CD14-positive monocyte (primary cell): ENCODE measurements at regions not wholly inside any gene's neighbourhood (a gene's known extent, or its start where the extent isn't known, plus 50 kb on each side); places are given as distances from the start of the nearest gene placed in this dataset.

ENCODE experiments used
- DNase-seq, 3 donors: peaks; one replicate each; pipeline ENCODE4 v3.0.0-alpha.2; 2011 to 2022
- H2AFZ ChIP-seq: 2 replicates; pipeline ENCODE4 v1.6.0; 2012; ENCODE audit warnings: mild to moderate bottlenecking, low read depth, low read length, inconsistent platforms; ENCODE audit not compliant: insufficient read depth, poor library complexity, severe bottlenecking
- H3K27ac ChIP-seq, 2 donors: 1 replicate in 1 of 2; 2 replicates in 1 of 2; pipeline ENCODE4 v1.5.1; 2012 to 2013; ENCODE audit warnings: low read length in 2 of 2, control low read depth in 1 of 2, inconsistent platforms in 1 of 2, low read depth in 1 of 2, mild to moderate bottlenecking in 1 of 2
- H3K27me3 ChIP-seq, 2 donors: one replicate each; pipeline versions ENCODE4 v1.6.0 to v1.6.1; 2011 to 2013; ENCODE audit warnings: low read length in 2 of 2; ENCODE audit not compliant: control insufficient read depth in 2 of 2, insufficient read depth in 2 of 2
- H3K36me3 ChIP-seq, 2 donors: replicated peaks in 1 of 2; 1 replicate in 1 of 2; 2 replicates in 1 of 2; pipeline versions ENCODE4 v1.5.1 to v1.6.1; 2012 to 2013; ENCODE audit warnings: low read length in 2 of 2, control low read depth in 1 of 2, inconsistent platforms in 1 of 2, mild to moderate bottlenecking in 1 of 2; ENCODE audit not compliant: insufficient read depth in 2 of 2, control insufficient read depth in 1 of 2
- H3K4me1 ChIP-seq, 2 donors: 1 replicate in 1 of 2; 2 replicates in 1 of 2; pipeline versions ENCODE4 v1.5.1 to v1.6.1; 2012 to 2013; ENCODE audit warnings: low read length in 2 of 2, control low read depth in 1 of 2, inconsistent platforms in 1 of 2, mild to moderate bottlenecking in 1 of 2, moderate library complexity in 1 of 2; ENCODE audit not compliant: insufficient read depth in 2 of 2, control insufficient read depth in 1 of 2
- H3K4me2 ChIP-seq: replicated peaks from 2 replicates; pipeline ENCODE3; 2012; ENCODE audit warnings: low read length, moderate library complexity, mild to moderate bottlenecking; ENCODE audit not compliant: poor library complexity, severe bottlenecking; ENCODE audit errors: extremely low read depth
- H3K4me3 ChIP-seq, 3 experiments: fragments of 200-600 bp in 1 of 3; sonication (generic) in 1 of 3; replicated peaks in 1 of 3; 1 replicate in 2 of 3; 2 replicates in 1 of 3; pipeline ENCODE4 v1.5.1; 2011 to 2013; ENCODE audit warnings: low read length in 3 of 3, mild to moderate bottlenecking in 3 of 3, control low read depth in 2 of 3, low read depth in 2 of 3, inconsistent platforms in 1 of 3, moderate library complexity in 1 of 3
- H3K79me2 ChIP-seq: 2 replicates; pipeline ENCODE4 v1.6.0; 2012; ENCODE audit warnings: mild to moderate bottlenecking, control low read depth, inconsistent platforms, low read length, moderate library complexity; ENCODE audit not compliant: insufficient read depth
- H3K9ac ChIP-seq: 2 replicates; pipeline ENCODE4 v1.6.0; 2017; ENCODE audit warnings: low read length, mild to moderate bottlenecking; ENCODE audit not compliant: insufficient read depth, poor library complexity, severe bottlenecking
- H3K9me3 ChIP-seq, 2 donors: replicated peaks in 1 of 2; 1 replicate in 1 of 2; 2 replicates in 1 of 2; pipeline versions ENCODE4 v1.5.1 to v1.6.1; 2012 to 2013; ENCODE audit warnings: low read length in 2 of 2, control low read depth in 1 of 2; ENCODE audit not compliant: control insufficient read depth in 1 of 2, insufficient read depth in 1 of 2
- H4K20me1 ChIP-seq: 2 replicates; pipeline ENCODE4 v1.6.0; 2012; ENCODE audit warnings: mild to moderate bottlenecking, low read length, control low read depth, moderate library complexity; ENCODE audit not compliant: insufficient read depth
- H3K27ac Mint-ChIP-seq, 7 donors: one replicate each; pipeline ENCODE4 v1.8.0; 2020; ENCODE audit warnings: mild to moderate bottlenecking in 7 of 7, mixed read lengths in 7 of 7, moderate library complexity in 6 of 7, inconsistent platforms in 2 of 7
- H3K27me3 Mint-ChIP-seq, 3 donors: one replicate each; pipeline ENCODE4 v1.8.0; 2021 to 2022; ENCODE audit warnings: low read depth in 3 of 3, mild to moderate bottlenecking in 3 of 3, mixed read lengths in 3 of 3, moderate library complexity in 3 of 3, inconsistent platforms in 1 of 3
- H3K36me3 Mint-ChIP-seq, 2 donors: one replicate each; pipeline ENCODE4 v1.8.0; 2020; ENCODE audit warnings: mixed read lengths in 2 of 2, inconsistent platforms in 1 of 2, mild to moderate bottlenecking in 1 of 2
- H3K4me1 Mint-ChIP-seq: one replicate; pipeline ENCODE4 v1.8.0; 2020; ENCODE audit warnings: mild to moderate bottlenecking, mixed read lengths
- H3K4me3 Mint-ChIP-seq, 2 donors: one replicate each; pipeline ENCODE4 v1.8.0; 2020; ENCODE audit warnings: mild to moderate bottlenecking in 2 of 2, mixed read lengths in 2 of 2, moderate library complexity in 1 of 2
- H3K9me3 Mint-ChIP-seq, 7 donors: one replicate each; pipeline ENCODE4 v1.8.0; 2020 to 2022; ENCODE audit warnings: mixed read lengths in 7 of 7, mild to moderate bottlenecking in 6 of 7, moderate library complexity in 6 of 7, inconsistent platforms in 2 of 7
- WGBS: methylation state at CpG from one replicate; pipeline ENCODE4 v1.1.5; 2013; ENCODE audit warnings: missing lambda C conversion rate; ENCODE audit not compliant: insufficient coverage; 5-methylcytosine and 5-hydroxymethylcytosine counted together
- intact Hi-C, 2 donors: fragments of 100-400 bp; cut with micrococcal nuclease; formaldehyde crosslinking; loops; one replicate each; pipeline versions ENCODE4 v1.15.0 to v1.15.1; 2023
- TF ChIP-seq, protein P1 (sequence below): fragments of 200-600 bp; IDR thresholded peaks from one replicate; pipeline ENCODE4 v1.8.0; 2022; ENCODE audit warnings: antibody characterized with exemption, mild to moderate bottlenecking

DNA sequence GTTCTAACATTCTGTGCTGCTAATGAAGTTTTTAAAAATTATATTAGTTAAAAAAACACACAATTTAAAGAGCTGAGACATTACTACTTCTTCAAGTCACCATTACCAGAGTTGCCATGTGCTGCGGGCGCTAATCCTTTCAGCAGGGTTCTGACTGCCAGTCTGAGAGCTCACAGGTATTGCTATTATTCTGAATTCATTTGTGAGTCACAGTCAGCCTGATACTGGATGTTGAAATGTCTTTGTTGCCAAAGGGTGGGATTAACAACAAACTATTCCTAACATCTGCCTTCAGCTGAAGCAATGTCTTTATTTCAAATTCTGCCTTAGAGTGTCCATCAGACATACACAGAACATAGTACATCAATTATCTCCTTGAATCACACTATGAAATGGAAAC, 197.1 kb upstream of the FGF13 start:
- no peak overlapping the region for H3K4me3 ChIP-seq
- H3K9me3 ChIP-seq: no peaks in the 10 kb centered on the region
- no peak for DNase-seq
- H4K20me1 ChIP-seq: no peaks in the 10 kb centered on the region
- no peak overlapping the region for H3K9ac ChIP-seq
- Mint-ChIP-seq H3K27ac (no peak overlapping the region), H3K27me3 (peaks cover 0 to 4% (median 3%) of the 10 kb centered on the region in 3 donors), H3K4me3 (no peak overlapping the region), H3K36me3 (no peaks in the 10 kb centered on the region), H3K4me1 (no peaks in the 10 kb centered on the region), H3K9me3 (peaks cover 0 to 2% (median 0%) of the 10 kb centered on the region in 7 donors)
- no peaks in the 10 kb centered on the region for H3K4me1 ChIP-seq
- no peak overlapping the region for H2AFZ ChIP-seq
- intact Hi-C loops: no loop called here
- no peak overlapping the region for H3K27ac ChIP-seq
- no peaks in the 10 kb centered on the region for H3K36me3 ChIP-seq
- no CpG with 5 or more reads among the region's 2 CpGs for WGBS
- no peaks in the 10 kb centered on the region for H3K79me2 ChIP-seq
- H3K27me3 ChIP-seq: no peaks in the 10 kb centered on the region
- TF ChIP-seq, protein P1, sequence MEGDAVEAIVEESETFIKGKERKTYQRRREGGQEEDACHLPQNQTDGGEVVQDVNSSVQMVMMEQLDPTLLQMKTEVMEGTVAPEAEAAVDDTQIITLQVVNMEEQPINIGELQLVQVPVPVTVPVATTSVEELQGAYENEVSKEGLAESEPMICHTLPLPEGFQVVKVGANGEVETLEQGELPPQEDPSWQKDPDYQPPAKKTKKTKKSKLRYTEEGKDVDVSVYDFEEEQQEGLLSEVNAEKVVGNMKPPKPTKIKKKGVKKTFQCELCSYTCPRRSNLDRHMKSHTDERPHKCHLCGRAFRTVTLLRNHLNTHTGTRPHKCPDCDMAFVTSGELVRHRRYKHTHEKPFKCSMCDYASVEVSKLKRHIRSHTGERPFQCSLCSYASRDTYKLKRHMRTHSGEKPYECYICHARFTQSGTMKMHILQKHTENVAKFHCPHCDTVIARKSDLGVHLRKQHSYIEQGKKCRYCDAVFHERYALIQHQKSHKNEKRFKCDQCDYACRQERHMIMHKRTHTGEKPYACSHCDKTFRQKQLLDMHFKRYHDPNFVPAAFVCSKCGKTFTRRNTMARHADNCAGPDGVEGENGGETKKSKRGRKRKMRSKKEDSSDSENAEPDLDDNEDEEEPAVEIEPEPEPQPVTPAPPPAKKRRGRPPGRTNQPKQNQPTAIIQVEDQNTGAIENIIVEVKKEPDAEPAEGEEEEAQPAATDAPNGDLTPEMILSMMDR: no peak
- H3K4me2 ChIP-seq: no peak overlapping the region

DNA sequence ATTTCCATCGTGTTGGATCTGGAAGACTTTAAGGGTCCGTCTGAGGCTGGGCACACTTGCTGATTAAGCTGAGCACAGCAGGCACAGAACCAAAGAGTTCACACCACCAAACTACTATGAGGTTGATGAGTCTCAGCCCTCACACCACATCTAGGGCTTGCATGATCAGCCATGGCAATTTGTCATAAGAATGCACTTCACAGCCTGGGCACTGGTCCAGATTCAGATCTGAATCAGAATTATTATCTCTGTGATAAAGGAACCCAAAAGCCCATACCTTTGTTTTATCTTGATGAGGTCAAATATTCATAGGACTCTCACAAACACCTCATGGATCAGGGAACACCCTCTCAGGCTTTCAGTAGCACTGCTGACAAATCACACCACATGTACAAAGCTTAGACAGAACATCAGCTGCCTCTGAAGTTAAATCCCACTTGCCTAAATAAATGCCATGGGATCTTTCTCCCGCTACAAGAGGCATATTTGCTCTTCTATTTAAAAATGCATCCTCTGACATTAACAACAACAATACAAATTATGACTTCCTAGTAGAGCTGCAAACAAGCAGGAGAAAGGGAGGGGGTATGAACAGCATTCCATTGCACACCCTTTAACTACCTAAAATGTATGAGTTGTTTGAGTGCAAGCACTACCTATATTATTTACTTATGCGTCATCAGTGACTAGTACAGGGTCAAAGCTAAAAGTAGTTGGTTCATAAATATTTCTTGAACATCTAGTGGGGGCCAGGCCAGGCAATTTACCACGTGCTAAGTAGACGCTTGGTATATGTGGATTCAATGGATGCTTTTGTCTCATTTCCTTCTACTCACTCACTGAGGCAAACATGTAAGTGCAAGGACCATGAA, 186.3 kb upstream of the FGF13 start:
- Histone ChIP-seq H3K79me2 (no peaks in the 10 kb centered on the region), H3K4me2 (no peak overlapping the region), H3K27ac (no peak overlapping the region), H3K36me3 (no peaks in the 10 kb centered on the region), H3K4me1 (no peaks in the 10 kb centered on the region), H3K9ac (no peak overlapping the region), H3K4me3 (no peak overlapping the region), H4K20me1 (no peaks in the 10 kb centered on the region), H3K9me3 (no peaks in the 10 kb centered on the region), H3K27me3 (no peaks in the 10 kb centered on the region), H2AFZ (no peak overlapping the region)
- Mint-ChIP-seq H3K9me3 (peaks cover 0 to 5% (median 0%) of the 10 kb centered on the region in 7 donors), H3K4me1 (no peaks in the 10 kb centered on the region), H3K36me3 (no peaks in the 10 kb centered on the region), H3K27me3 (peaks cover 0 to 3% (median 1%) of the 10 kb centered on the region in 3 donors), H3K27ac (no peak overlapping the region), H3K4me3 (no peak overlapping the region)
- WGBS: no CpG with 5 or more reads among the region's 6 CpGs
- DNase-seq: no peak
- intact Hi-C loops: no loop called here
- TF ChIP-seq, protein P1: no peak
